ENCODE measurements at regions not wholly inside any gene's neighbourhood (a gene's known extent, or its start where the extent isn't known, plus 50 kb on each side); places are given as distances from the start of the nearest gene placed in this dataset.

GRCh38 chr18:77974329-77974728 lies 724.7 kb downstream of the GALR1 start:
- no peak for TF ChIP-seq POLR2AphosphoS5 (IDR thresholded peaks at IDR 0.05; ENCODE audit: low read depth, low read length)
- TF ChIP-seq SIN3A (IDR thresholded peaks at IDR 0.05; ENCODE audit: borderline replicate concordance, insufficient read depth, low read length) = no peak
- no peak for TF ChIP-seq FOXP2 (optimal IDR thresholded peaks at IDR 0.05; ENCODE audit: borderline replicate concordance, extremely low read depth, extremely low read length, insufficient read depth)
- TF ChIP-seq TAF1 (IDR thresholded peaks at IDR 0.05; ENCODE audit: borderline replicate concordance, insufficient read depth, low read length) = no peak
- no peak for TF ChIP-seq REST (IDR thresholded peaks at IDR 0.05; ENCODE audit: insufficient read depth in 1 of 2, low read depth in 2 of 2, low read length in 2 of 2)

- TF ChIP-seq TAF1 (IDR thresholded peaks at IDR 0.05; ENCODE audit: borderline replicate concordance, insufficient read depth, low read length) (no peak), POLR2AphosphoS5 (IDR thresholded peaks at IDR 0.05; ENCODE audit: low read depth, low read length) (no peak), FOXP2 (optimal IDR thresholded peaks at IDR 0.05; ENCODE audit: borderline replicate concordance, extremely low read depth, extremely low read length, insufficient read depth) (no peak), SIN3A (IDR thresholded peaks at IDR 0.05; ENCODE audit: borderline replicate concordance, insufficient read depth, low read length) (no peak), REST (IDR thresholded peaks at IDR 0.05; ENCODE audit: insufficient read depth in 1 of 2, low read depth in 2 of 2, low read length in 2 of 2) (no peak)
Observed at GRCh38 chr18:77977331-77977730, 727.7 kb downstream of the GALR1 start.

GRCh38 chr18:77980275-77980674 lies 730.6 kb downstream of the GALR1 start:
- no peak for TF ChIP-seq REST (IDR thresholded peaks at IDR 0.05; ENCODE audit: insufficient read depth in 1 of 2, low read depth in 2 of 2, low read length in 2 of 2)
- no peak for TF ChIP-seq SIN3A (IDR thresholded peaks at IDR 0.05; ENCODE audit: borderline replicate concordance, insufficient read depth, low read length)
- no peak for TF ChIP-seq POLR2AphosphoS5 (IDR thresholded peaks at IDR 0.05; ENCODE audit: low read depth, low read length)
- no peak for TF ChIP-seq TAF1 (IDR thresholded peaks at IDR 0.05; ENCODE audit: borderline replicate concordance, insufficient read depth, low read length)
- TF ChIP-seq FOXP2 (optimal IDR thresholded peaks at IDR 0.05; ENCODE audit: borderline replicate concordance, extremely low read depth, extremely low read length, insufficient read depth) = no peak

- TF ChIP-seq POLR2AphosphoS5 (IDR thresholded peaks at IDR 0.05; ENCODE audit: low read depth, low read length) (no peak), REST (IDR thresholded peaks at IDR 0.05; ENCODE audit: insufficient read depth in 1 of 2, low read depth in 2 of 2, low read length in 2 of 2) (no peak), TAF1 (IDR thresholded peaks at IDR 0.05; ENCODE audit: borderline replicate concordance, insufficient read depth, low read length) (no peak), FOXP2 (optimal IDR thresholded peaks at IDR 0.05; ENCODE audit: borderline replicate concordance, extremely low read depth, extremely low read length, insufficient read depth) (no peak), SIN3A (IDR thresholded peaks at IDR 0.05; ENCODE audit: borderline replicate concordance, insufficient read depth, low read length) (no peak)
Observed at GRCh38 chr18:77981874-77982273, 732.2 kb downstream of the GALR1 start.

- no peak for TF ChIP-seq SIN3A (IDR thresholded peaks at IDR 0.05; ENCODE audit: borderline replicate concordance, insufficient read depth, low read length)
- TF ChIP-seq REST (IDR thresholded peaks at IDR 0.05; ENCODE audit: insufficient read depth in 1 of 2, low read depth in 2 of 2, low read length in 2 of 2) = no peak
- TF ChIP-seq TAF1 (IDR thresholded peaks at IDR 0.05; ENCODE audit: borderline replicate concordance, insufficient read depth, low read length) = no peak
- TF ChIP-seq POLR2AphosphoS5 (IDR thresholded peaks at IDR 0.05; ENCODE audit: low read depth, low read length) = no peak
- TF ChIP-seq FOXP2 (optimal IDR thresholded peaks at IDR 0.05; ENCODE audit: borderline replicate concordance, extremely low read depth, extremely low read length, insufficient read depth) = no peak
Observed at GRCh38 chr18:77983270-77983669, 733.6 kb downstream of the GALR1 start.
